ENCODE measurements at regions not wholly inside any gene's neighbourhood (a gene's known extent, or its start where the extent isn't known, plus 50 kb on each side); places are given as distances from the start of the nearest gene placed in this dataset.

GRCh38 chr1:187469836-187470235 lies 641.1 kb downstream of the PLA2G4A start:
- FAIRE-seq (no peak), DNase-seq (ENCODE audit: insufficient read length, low spot score) (no peak)
- no peak for TF ChIP-seq CTCF (IDR thresholded peaks at IDR 0.05; ENCODE audit: insufficient read depth, missing control alignments)

GRCh38 chr1:187471555-187471954 lies 642.8 kb downstream of the PLA2G4A start:
- DNase-seq (ENCODE audit: insufficient read length, low spot score): no peak
- peak; percentile 89 for FAIRE-seq
- no peak for TF ChIP-seq CTCF (IDR thresholded peaks at IDR 0.05; ENCODE audit: insufficient read depth, missing control alignments)

GRCh38 chr1:187474336-187474735 lies 645.6 kb downstream of the PLA2G4A start:
- no peak for DNase-seq (ENCODE audit: insufficient read length, low spot score)
- no peak for TF ChIP-seq CTCF (IDR thresholded peaks at IDR 0.05; ENCODE audit: insufficient read depth, missing control alignments)
- peak; percentile 81 for FAIRE-seq

- FAIRE-seq (no peak), DNase-seq (ENCODE audit: insufficient read length, low spot score) (no peak)
- peak; percentile 48 for TF ChIP-seq CTCF (IDR thresholded peaks at IDR 0.05; ENCODE audit: insufficient read depth, missing control alignments)
These were observed 647.9 kb downstream of the PLA2G4A start for GRCh38 chr1:187476671-187477070.

- peak; percentile 84 for FAIRE-seq
- TF ChIP-seq CTCF (IDR thresholded peaks at IDR 0.05; ENCODE audit: insufficient read depth, missing control alignments): no peak
- DNase-seq (ENCODE audit: insufficient read length, low spot score): no peak
These were observed 648.4 kb downstream of the PLA2G4A start for GRCh38 chr1:187477103-187477502.

- FAIRE-seq: peak; percentile 78
- TF ChIP-seq CTCF (IDR thresholded peaks at IDR 0.05; ENCODE audit: insufficient read depth, missing control alignments): no peak
- DNase-seq (ENCODE audit: insufficient read length, low spot score): no peak
These were observed 648.8 kb downstream of the PLA2G4A start for GRCh38 chr1:187477535-187477934.

- peak; percentile 71 for FAIRE-seq
- DNase-seq (ENCODE audit: insufficient read length, low spot score): no peak
- no peak for TF ChIP-seq CTCF (IDR thresholded peaks at IDR 0.05; ENCODE audit: insufficient read depth, missing control alignments)
These were observed 652.9 kb downstream of the PLA2G4A start for GRCh38 chr1:187481581-187482148.

Data from D721Med (cell line).